Common myeloid progenitor, CD34-positive (primary cell): ENCODE measurements at regions not wholly inside any gene's neighbourhood (a gene's known extent, or its start where the extent isn't known, plus 50 kb on each side); places are given as distances from the start of the nearest gene placed in this dataset.

Experiments used
- CTCF ChIA-PET: fragments of 350-600 bp; sonication (Branson Sonifier 250); formaldehyde crosslinking; loops from one replicate; lab custom pipeline; 2021; ENCODE audit warnings: antibody characterized with exemption; lab: Charles Lee
- POLR2A ChIA-PET: fragments of 350-600 bp; sonication (Branson Sonifier 250); formaldehyde crosslinking; loops from one replicate; lab custom pipeline; 2021; ENCODE audit warnings: antibody characterized with exemption; lab: Charles Lee
- DNase-seq, 3 donors: peaks; one replicate each; pipeline versions ENCODE4 v3.0.0 to v3.0.0-alpha.2; 2013
- H3K27ac ChIP-seq, 2 experiments: 1 replicate in 1 of 2; 2 replicates in 1 of 2; pipeline ENCODE4 v1.7.0; 2013; ENCODE audit warnings: inconsistent platforms in 2 of 2, low read length in 2 of 2, mild to moderate bottlenecking in 2 of 2, low read depth in 1 of 2, moderate library complexity in 1 of 2; ENCODE audit not compliant: severe bottlenecking in 2 of 2, insufficient read depth in 1 of 2, poor library complexity in 1 of 2
- H3K27me3 ChIP-seq, 5 experiments: replicated peaks in 2 of 5; 1 replicate in 3 of 5; 2 replicates in 2 of 5; pipeline versions ENCODE4 v1.6.1 to v1.7.0; 2013; ENCODE audit warnings: low read length in 4 of 5, mild to moderate bottlenecking in 2 of 5, moderate library complexity in 2 of 5, inconsistent platforms in 1 of 5; ENCODE audit not compliant: insufficient read depth in 5 of 5, control insufficient read depth in 4 of 5
- H3K36me3 ChIP-seq, 4 experiments: 1 replicate in 2 of 4; 2 replicates in 2 of 4; pipeline versions ENCODE4 v1.6.1 to v1.7.0; 2013; ENCODE audit warnings: low read length in 3 of 4, control low read depth in 1 of 4, mild to moderate bottlenecking in 1 of 4; ENCODE audit not compliant: control insufficient read depth in 4 of 4, insufficient read depth in 4 of 4
- H3K4me1 ChIP-seq, 4 experiments: 1 replicate in 3 of 4; 2 replicates in 1 of 4; pipeline versions ENCODE4 v1.6.1 to v1.7.1; 2013; ENCODE audit warnings: low read length in 3 of 4, mild to moderate bottlenecking in 3 of 4, control low read depth in 1 of 4, inconsistent platforms in 1 of 4, moderate library complexity in 1 of 4; ENCODE audit not compliant: control insufficient read depth in 4 of 4, insufficient read depth in 4 of 4; ENCODE audit errors: control extremely low read depth in 1 of 4
- H3K4me3 ChIP-seq, 7 experiments: 1 replicate in 4 of 7; 2 replicates in 3 of 7; pipeline versions ENCODE4 v1.5.1 to v1.7.0; 2013; ENCODE audit warnings: mild to moderate bottlenecking in 7 of 7, low read length in 6 of 7, moderate library complexity in 6 of 7, inconsistent platforms in 2 of 7, low read depth in 2 of 7, control low read depth in 1 of 7; ENCODE audit not compliant: insufficient read depth in 4 of 7, control insufficient read depth in 1 of 7; ENCODE audit errors: extremely low read depth in 1 of 7
- H3K9me3 ChIP-seq, 5 experiments: 1 replicate in 4 of 5; 2 replicates in 1 of 5; pipeline versions ENCODE4 v1.6.1 to v1.7.1; 2013; ENCODE audit warnings: low read length in 4 of 5, mild to moderate bottlenecking in 2 of 5, inconsistent platforms in 1 of 5, low read depth in 1 of 5, moderate library complexity in 1 of 5; ENCODE audit not compliant: control insufficient read depth in 4 of 5, insufficient read depth in 2 of 5; ENCODE audit errors: control extremely low read depth in 1 of 5
- WGBS: methylation state at CpG from one replicate; pipeline ENCODE4 v1.1.5; 2013; ENCODE audit not compliant: insufficient coverage; 5-methylcytosine and 5-hydroxymethylcytosine counted together

GRCh38 chr10:42491001-42491592, 147.3 kb downstream of the ZNF33B start:
- DNase-seq = no peak
- WGBS = 100% methylated on average over 1 of the region's 2 CpGs
- CTCF ChIA-PET = no interaction called here

DNA sequence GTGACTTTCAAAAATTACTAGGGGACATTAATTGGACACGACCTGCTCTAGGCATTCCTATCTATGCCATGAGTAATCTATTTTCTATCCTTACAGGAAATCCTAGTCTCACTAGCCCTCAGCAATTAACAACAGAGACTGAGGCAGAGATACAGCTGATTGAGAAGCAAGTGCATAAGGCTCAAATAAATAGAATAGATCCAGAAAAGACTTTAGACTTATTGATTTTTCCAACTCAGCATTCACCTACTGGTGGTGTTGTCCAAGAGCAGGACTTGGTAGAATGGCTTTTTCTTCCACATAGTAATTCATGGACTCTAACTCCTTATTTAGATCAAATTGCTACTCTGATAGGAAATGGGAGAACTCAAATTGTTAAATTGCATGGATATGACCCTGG, 148.0 kb downstream of the ZNF33B start:
- Histone ChIP-seq H3K27me3 (no peaks in the 10 kb centered on the region), H3K4me1 (no peaks in the 10 kb centered on the region), H3K27ac (no peak overlapping the region), H3K36me3 (no peaks in the 10 kb centered on the region), H3K4me3 (no peak overlapping the region), H3K9me3 (peaks cover 0 to 12% (median 3%) of the 10 kb centered on the region in 5 experiments)
- DNase-seq = no peak
- POLR2A ChIA-PET = no interaction called here
- CTCF ChIA-PET = no interaction called here
- 43% methylated on average over 1 of the region's 1 CpG for WGBS

More at GRCh38 chr10:42491001-42491592, 147.3 kb downstream of the ZNF33B start:
- H3K9me3 ChIP-seq = peaks cover 0 to 12% (median 5%) of the 10 kb centered on the region in 5 experiments
- no peaks in the 10 kb centered on the region for H3K4me1 ChIP-seq
- H3K36me3 ChIP-seq = no peaks in the 10 kb centered on the region
- H3K27me3 ChIP-seq = no peaks in the 10 kb centered on the region
- H3K4me3 ChIP-seq = no peak overlapping the region
- POLR2A ChIA-PET = no interaction called here
- no peak overlapping the region for H3K27ac ChIP-seq

DNA sequence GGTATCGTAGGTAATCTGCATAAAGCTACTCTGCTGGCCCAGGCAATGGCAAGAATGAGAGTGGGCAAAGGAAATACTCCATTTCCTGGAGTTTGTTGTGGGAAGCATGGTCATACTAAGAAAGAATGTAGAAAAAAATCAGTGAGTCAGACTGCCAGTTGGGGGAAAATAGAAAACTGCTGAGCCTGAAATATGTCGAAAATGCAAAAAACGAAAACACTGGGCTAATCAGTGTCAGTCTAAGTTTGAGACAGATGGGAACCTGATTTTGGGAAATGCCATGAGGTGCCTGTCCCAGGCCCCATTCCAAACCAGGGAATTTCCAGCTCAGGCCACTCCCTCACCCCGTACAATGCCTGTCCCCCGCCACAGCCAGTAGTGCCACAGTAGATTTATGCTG, 150.0 kb downstream of the ZNF33B start:
- H3K36me3 ChIP-seq = no peaks in the 10 kb centered on the region
- H3K9me3 ChIP-seq = peaks cover 0 to 6% (median 2%) of the 10 kb centered on the region in 5 experiments
- WGBS = 70% methylated on average over 5 of the region's 5 CpGs
- H3K4me3 ChIP-seq = no peak overlapping the region
- CTCF ChIA-PET = no interaction called here
- no peak for DNase-seq
- H3K27ac ChIP-seq = no peak overlapping the region
- no peaks in the 10 kb centered on the region for H3K27me3 ChIP-seq
- POLR2A ChIA-PET = no interaction called here
- no peaks in the 10 kb centered on the region for H3K4me1 ChIP-seq

- Histone ChIP-seq H3K27ac (no peak overlapping the region), H3K4me1 (no peaks in the 10 kb centered on the region), H3K9me3 (peaks cover 0 to 6% (median under 1%) of the 10 kb centered on the region in 5 experiments), H3K27me3 (peaks cover 0 to 9% (median 0%) of the 10 kb centered on the region in 5 experiments), H3K4me3 (no peak overlapping the region), H3K36me3 (no peaks in the 10 kb centered on the region)
- CTCF ChIA-PET = no interaction called here
- POLR2A ChIA-PET = no interaction called here
- no peak for DNase-seq
- WGBS = no CpG with 5 or more reads among the region's 1 CpG
Observed at GRCh38 chr10:42482411-42482810, 156.0 kb downstream of the ZNF33B start.

GRCh38 chr10:42479057-42479456, 159.3 kb downstream of the ZNF33B start:
- H3K27ac ChIP-seq = no peak overlapping the region
- POLR2A ChIA-PET = no interaction called here

GRCh38 chr10:42477170-42477569, 161.2 kb downstream of the ZNF33B start:
- CTCF ChIA-PET = no interaction called here
- H3K36me3 ChIP-seq = no peaks in the 10 kb centered on the region
- no peak overlapping the region for H3K4me3 ChIP-seq
- 88% methylated on average over 17 of the region's 19 CpGs for WGBS
- H3K9me3 ChIP-seq = peaks cover 0 to 5% (median 1%) of the 10 kb centered on the region in 5 experiments
- DNase-seq = no peak
- peaks cover 0 to 3% (median 0%) of the 10 kb centered on the region in 4 experiments for H3K4me1 ChIP-seq
- POLR2A ChIA-PET = no interaction called here
- no peak overlapping the region for H3K27ac ChIP-seq
- H3K27me3 ChIP-seq = peaks cover 3 to 45% (median 5%) of the 10 kb centered on the region in 5 experiments

More at GRCh38 chr10:42479057-42479456, 159.3 kb downstream of the ZNF33B start:
- Histone ChIP-seq H3K36me3 (no peaks in the 10 kb centered on the region), H3K9me3 (peaks cover 0 to 5% (median 1%) of the 10 kb centered on the region in 5 experiments), H3K4me3 (no peak overlapping the region), H3K27me3 (peaks cover 3 to 41% (median 5%) of the 10 kb centered on the region in 5 experiments), H3K4me1 (peaks cover 0 to 3% (median 0%) of the 10 kb centered on the region in 4 experiments)
- no CpG with 5 or more reads among the region's 1 CpG for WGBS
- no peak for DNase-seq
- CTCF ChIA-PET = interaction anchor here (0.6 kb wide), 1 partner anchor 889 kb away, joined by 3 read pairs; no protein-coding TSS in a partner anchor

- no peaks in the 10 kb centered on the region for H3K36me3 ChIP-seq
- H3K27me3 ChIP-seq = peaks cover 3 to 45% (median 5%) of the 10 kb centered on the region in 5 experiments
- peaks cover 0 to 5% (median 3%) of the 10 kb centered on the region in 5 experiments for H3K9me3 ChIP-seq
- no peak for DNase-seq
- H3K4me1 ChIP-seq = peaks cover 0 to 3% (median 0%) of the 10 kb centered on the region in 4 experiments
- ChIA-PET POLR2A (no interaction called here), CTCF (no interaction called here)
- WGBS = 14% methylated on average over 19 of the region's 20 CpGs
- H3K4me3 ChIP-seq = peak overlapping the region in 1 of 7 experiments; percentile 16
- no peak overlapping the region for H3K27ac ChIP-seq
Observed at GRCh38 chr10:42476101-42476500, 162.3 kb downstream of the ZNF33B start.
